K562 (cell line): ENCODE measurements at regions not wholly inside any gene's neighbourhood (a gene's known extent, or its start where the extent isn't known, plus 50 kb on each side); places are given as distances from the start of the nearest gene placed in this dataset.

Experiments
- ATAC-seq: fragments of 200-7000 bp; cut with Tn5 transposase; 3 replicates; pipeline ENCODE4 v1.9.1; 2020; ENCODE audit warnings: moderate library complexity
- BruUV-seq: library from RNA; stranded (reverse); fragments of 400-500 nt; replicated peaks from 2 replicates; lab custom pipeline; 2021; lab: Mats Ljungman, UMichigan
- CTCF ChIA-PET: fragments of 300-600 bp; formaldehyde crosslinking; extraction: SDS; loops from one replicate; lab custom pipeline; 2021; ENCODE audit warnings: low intra/inter-chr PET ratio; lab: Yijun Ruan, JAX
- POLR2A ChIA-PET: fragments of 300-600, 350-650 bp; sonication (Branson Sonifier 250); formaldehyde crosslinking; extraction: SDS; loops from one replicate; lab custom pipeline; 2021; ENCODE audit warnings: antibody characterized with exemption, inconsistent platforms; lab: Yijun Ruan, JAX
- DNase-seq, 4 experiments: peaks; one replicate each; pipeline versions ENCODE4 v3.0.0 to v3.0.0-alpha.2; 2011 to 2018; ENCODE audit warnings: low spot score in 3 of 4, mixed read lengths in 3 of 4; ENCODE audit errors: extremely low read depth in 1 of 4
- FAIRE-seq: peaks from 2 replicates; lab custom pipeline; 2011; peaks lifted over from hg19 to GRCh38; lab: Jason Lieb, UNC
- H2AFZ ChIP-seq: 2 replicates; pipeline ENCODE4 v1.6.0; 2011; ENCODE audit warnings: low read depth, low read length, control low read depth, inconsistent platforms
- H3K27ac ChIP-seq: fragments of 200-600 bp; 3 replicates; pipeline ENCODE4 v1.8.0; 2011; ENCODE audit warnings: low read depth, mild to moderate bottlenecking, control low read depth, inconsistent platforms, low read length, moderate library complexity, mixed read lengths; ENCODE audit errors: extremely low read depth
- H3K27me3 ChIP-seq, 2 experiments: fragments of 300-600 bp in 1 of 2; 2 replicates in 1 of 2; 3 replicates in 1 of 2; pipeline versions ENCODE4 v1.6.0 to v1.8.0; 2011; ENCODE audit warnings: inconsistent platforms in 2 of 2, low read length in 2 of 2, mild to moderate bottlenecking in 1 of 2, mixed read lengths in 1 of 2, moderate library complexity in 1 of 2; ENCODE audit not compliant: control insufficient read depth in 2 of 2, insufficient read depth in 2 of 2
- H3K36me3 ChIP-seq: fragments of 300-600 bp; 3 replicates; pipeline ENCODE4 v1.8.0; 2011; ENCODE audit warnings: mild to moderate bottlenecking, low read length, inconsistent platforms; ENCODE audit not compliant: control insufficient read depth, insufficient read depth
- H3K4me1 ChIP-seq, 2 experiments: fragments of 200-600 bp in 1 of 2; replicated peaks in 1 of 2; 2 replicates in 1 of 2; 3 replicates in 1 of 2; pipeline versions ENCODE4 v1.5.1 to v1.8.0; 2011; ENCODE audit warnings: inconsistent platforms in 2 of 2, low read length in 2 of 2, mild to moderate bottlenecking in 1 of 2, mixed read lengths in 1 of 2, moderate library complexity in 1 of 2; ENCODE audit not compliant: control insufficient read depth in 2 of 2, insufficient read depth in 2 of 2
- H3K4me2 ChIP-seq: 2 replicates; pipeline ENCODE4 v1.6.1; 2011; ENCODE audit warnings: low read length, control low read depth, inconsistent platforms, mixed read lengths; ENCODE audit not compliant: insufficient read depth
- H3K4me3 ChIP-seq: fragments of 200-600 bp; sonication (generic), shearing (Covaris generic); 2 replicates; pipeline ENCODE4 v1.5.1; 2016; ENCODE audit warnings: control low read depth, inconsistent platforms
- H3K79me2 ChIP-seq: fragments of 200-600 bp; 3 replicates; pipeline ENCODE4 v1.8.0; 2011; ENCODE audit warnings: low read length, inconsistent platforms; ENCODE audit not compliant: control insufficient read depth, insufficient read depth
- H3K9ac ChIP-seq, 2 experiments: 2 replicates each; pipeline versions ENCODE4 v1.6.0 to v1.6.1; 2011; ENCODE audit warnings: low read depth in 2 of 2, low read length in 2 of 2, control low read depth in 1 of 2, inconsistent platforms in 1 of 2, mild to moderate bottlenecking in 1 of 2, mixed read lengths in 1 of 2; ENCODE audit not compliant: insufficient read depth in 1 of 2
- H3K9me1 ChIP-seq: one replicate; pipeline ENCODE4 v1.6.0; 2011; ENCODE audit warnings: inconsistent platforms, mild to moderate bottlenecking, low read length, moderate library complexity; ENCODE audit not compliant: control insufficient read depth, insufficient read depth
- H3K9me3 ChIP-seq: replicated peaks from 2 replicates; pipeline ENCODE4 v1.5.1; 2011; ENCODE audit warnings: low read depth, low read length, inconsistent platforms; ENCODE audit not compliant: control insufficient read depth, insufficient read depth
- H4K20me1 ChIP-seq: replicated peaks from 2 replicates; pipeline ENCODE4 v1.6.1; 2011; ENCODE audit warnings: low read length, inconsistent platforms, mixed read lengths; ENCODE audit not compliant: control insufficient read depth, insufficient read depth
- ARID1B ChIP-seq: fragments of 450-650 bp; IDR thresholded peaks from 2 replicates; pipeline ENCODE4 v1.6.1; 2016; ENCODE audit warnings: antibody characterized with exemption, mild to moderate bottlenecking, inconsistent platforms
- BDP1 ChIP-seq: IDR thresholded peaks from 3 replicates; pipeline ENCODE4 v1.6.1; 2011; ENCODE audit not compliant: insufficient read length, insufficient read depth
- DACH1 ChIP-seq: fragments of 450-650 bp; IDR thresholded peaks from 2 replicates; pipeline ENCODE4 v1.6.1; 2018; ENCODE audit not compliant: partially characterized antibody
- DDX20 ChIP-seq: fragments of 450-650 bp; IDR thresholded peaks from 2 replicates; pipeline ENCODE4 v1.6.1; 2016; ENCODE audit warnings: missing genetic modification characterization, low read depth, mild to moderate bottlenecking, missing compliant biosample characterization, moderate library complexity
- HDAC3 ChIP-seq: fragments of 450-650 bp; IDR thresholded peaks from 2 replicates; pipeline ENCODE4 v1.6.1; 2018; ENCODE audit warnings: borderline replicate concordance, mild to moderate bottlenecking, moderate library complexity; ENCODE audit not compliant: partially characterized antibody
- HINFP ChIP-seq: fragments of 450-650 bp; conservative IDR thresholded peaks from 2 replicates; pipeline ENCODE4 v1.6.1; 2016; ENCODE audit warnings: missing genetic modification characterization, low read depth, mild to moderate bottlenecking, control low read depth, missing compliant biosample characterization
- L3MBTL2 ChIP-seq: fragments of 450-650 bp; IDR thresholded peaks from 2 replicates; pipeline ENCODE4 v1.6.1; 2016; ENCODE audit warnings: mild to moderate bottlenecking, moderate library complexity
- LCOR ChIP-seq: sonication (generic); formaldehyde crosslinking; IDR thresholded peaks from 2 replicates; pipeline ENCODE4 v1.8.0; 2022; ENCODE audit warnings: mild to moderate bottlenecking, missing genetic modification reagents
- NCOR1 ChIP-seq: fragments of 450-650 bp; IDR thresholded peaks from 2 replicates; pipeline ENCODE4 v1.6.1; 2016; ENCODE audit warnings: mild to moderate bottlenecking, moderate library complexity
- PCBP2 ChIP-seq: fragments of 200-400 bp; formaldehyde crosslinking; IDR thresholded peaks from 2 replicates; pipeline ENCODE4 v1.6.1; 2018; ENCODE audit warnings: low read length, low read depth, mild to moderate bottlenecking, moderate library complexity; ENCODE audit not compliant: poor library complexity, severe bottlenecking
- RBM22 ChIP-seq: fragments of 200-400 bp; formaldehyde crosslinking; IDR thresholded peaks from 2 replicates; pipeline ENCODE4 v1.6.1; 2018; ENCODE audit warnings: low read length, low read depth; ENCODE audit not compliant: poor library complexity, severe bottlenecking
- ZMIZ1 ChIP-seq, 2 experiments: fragments of 150-350 bp in 1 of 2; IDR thresholded peaks; 2 replicates each; pipeline ENCODE4 v1.6.1; 2012 to 2016; ENCODE audit warnings: low read depth in 2 of 2, low read length in 2 of 2, mild to moderate bottlenecking in 1 of 2, moderate library complexity in 1 of 2
- ZNF507 ChIP-seq: conservative IDR thresholded peaks from 2 replicates; pipeline ENCODE4 v1.6.1; 2017; ENCODE audit warnings: missing genetic modification characterization, missing compliant biosample characterization
- WGBS: fragments of 100-300 bp; shearing (Covaris generic); methylation state at CpG from one replicate; pipeline ENCODE4 v1.1.6; 2016; ENCODE audit warnings: low coverage, mixed read lengths; ENCODE audit not compliant: insufficient coverage; ENCODE audit errors: missing lambda C conversion rate; 5-methylcytosine and 5-hydroxymethylcytosine counted together
- in situ Hi-C: fragments of 300-500 bp; cut with MboI; formaldehyde crosslinking; loops from 4 replicates; pipeline ENCODE4 v1.15.0; 2018; ENCODE audit warnings: inconsistent platforms, mixed read lengths
- intact Hi-C: fragments of 100-400 bp; cut with micrococcal nuclease; formaldehyde crosslinking; loops from 2 replicates; pipeline ENCODE4 v1.14.2; 2022
- TF ChIP-seq, protein P1 (sequence below), 2 experiments: IDR thresholded peaks in 1 of 2; conservative IDR thresholded peaks in 1 of 2; 2 replicates each; pipeline ENCODE4 v1.6.1; 2016; ENCODE audit warnings: low read depth in 2 of 2, mild to moderate bottlenecking in 1 of 2, missing compliant biosample characterization in 1 of 2, missing genetic modification characterization in 1 of 2, moderate library complexity in 1 of 2

DNA sequence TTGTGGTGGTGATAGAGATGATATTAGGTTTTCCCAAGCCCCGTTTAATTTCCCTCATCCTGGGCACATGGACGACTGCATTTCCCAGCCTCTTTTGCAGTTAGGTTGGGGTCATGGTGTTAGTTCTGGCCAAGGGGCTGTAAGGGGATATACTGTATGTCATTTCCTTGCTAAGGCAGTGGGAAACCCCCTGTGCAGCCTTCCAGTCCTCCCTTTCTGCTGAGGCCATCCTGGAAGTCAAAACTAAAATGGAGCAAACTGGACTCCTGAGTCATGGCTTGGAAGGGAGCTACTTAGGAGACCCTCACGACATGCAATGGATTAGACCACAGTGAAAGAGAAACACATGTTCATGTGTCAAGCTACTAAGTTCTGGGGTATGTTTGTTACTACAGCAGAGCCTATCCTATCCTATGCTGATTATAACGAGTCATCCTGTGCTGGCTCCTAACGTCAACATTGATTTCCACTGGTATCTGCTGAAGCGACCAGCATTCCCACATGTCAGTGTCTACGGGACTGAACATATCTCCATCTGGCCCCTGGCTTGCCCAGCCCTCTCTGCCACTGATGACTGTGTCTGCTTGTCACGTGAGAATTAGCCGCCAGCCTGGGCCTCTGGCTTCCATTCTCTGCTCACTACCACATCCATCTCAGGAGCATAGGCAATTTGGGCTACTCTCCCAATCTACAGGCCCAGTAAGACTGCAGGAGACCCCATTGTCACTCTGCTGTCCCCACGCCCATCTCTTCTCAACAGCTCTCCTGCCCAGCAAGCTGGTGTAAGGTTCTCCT, 85.6 kb upstream of the MEF2A start:
- Histone ChIP-seq H3K36me3 (no peaks in the 10 kb centered on the region), H3K4me1 (peaks cover 0 to under 1% of the 10 kb centered on the region in 2 experiments; a peak in 1 of 5 replicates), H3K4me2 (no peak overlapping the region), H3K27ac (no peak overlapping the region), H3K4me3 (no peak overlapping the region), H3K79me2 (no peaks in the 10 kb centered on the region), H3K9me1 (no peaks in the 10 kb centered on the region), H3K9ac (no peak overlapping the region), H4K20me1 (no peaks in the 10 kb centered on the region), H2AFZ (no peak overlapping the region), H3K9me3 (no peaks in the 10 kb centered on the region), H3K27me3 (peaks cover 11 to 37% of the 10 kb centered on the region in 2 experiments; a peak in 4 of 5 replicates)
- DNase-seq: no peak
- 1% methylated on average over 10 of the region's 10 CpGs for WGBS
- ChIA-PET CTCF (no interaction called here), POLR2A (no interaction called here)
- no TSS peak for BruUV-seq
- TF ChIP-seq DACH1 (no peak), NCOR1 (no peak), RBM22 (no peak), HINFP (tag) (no peak), LCOR (CRISPR knock-in tag) (no peak), BDP1 (no peak), PCBP2 (no peak), HDAC3 (no peak), DDX20 (no peak), ARID1B (no peak), L3MBTL2 (no peak), ZNF507 (no peak), ZMIZ1 (IDR thresholded peaks at IDR 0.05; ENCODE audit: low read depth in 2 of 2, low read length in 2 of 2) (no peak)
- TF ChIP-seq, protein P1, sequence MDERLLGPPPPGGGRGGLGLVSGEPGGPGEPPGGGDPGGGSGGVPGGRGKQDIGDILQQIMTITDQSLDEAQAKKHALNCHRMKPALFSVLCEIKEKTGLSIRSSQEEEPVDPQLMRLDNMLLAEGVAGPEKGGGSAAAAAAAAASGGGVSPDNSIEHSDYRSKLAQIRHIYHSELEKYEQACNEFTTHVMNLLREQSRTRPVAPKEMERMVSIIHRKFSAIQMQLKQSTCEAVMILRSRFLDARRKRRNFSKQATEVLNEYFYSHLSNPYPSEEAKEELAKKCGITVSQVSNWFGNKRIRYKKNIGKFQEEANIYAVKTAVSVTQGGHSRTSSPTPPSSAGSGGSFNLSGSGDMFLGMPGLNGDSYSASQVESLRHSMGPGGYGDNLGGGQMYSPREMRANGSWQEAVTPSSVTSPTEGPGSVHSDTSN (CRISPR knock-in tag; IDR thresholded peaks at IDR 0.05; ENCODE audit: low read depth): no peak
- TF ChIP-seq, protein P1 (tag; conservative IDR thresholded peaks at IDR 0.05; ENCODE audit: low read depth): no peak
- intact Hi-C loops: no loop called here
- no peak for FAIRE-seq
- in situ Hi-C loops: no loop called here
- ATAC-seq: no peak
